CD14-positive monocyte (primary cell): ENCODE measurements at regions not wholly inside any gene's neighbourhood (a gene's known extent, or its start where the extent isn't known, plus 50 kb on each side); places are given as distances from the start of the nearest gene placed in this dataset.
A peak's percentile ranks its signal among the peaks of the same experiment; 100 is the strongest.

Source experiments
- DNase-seq, 3 donors: peaks; one replicate each; pipeline ENCODE4 v3.0.0-alpha.2; 2011 to 2022
- H2AFZ ChIP-seq: 2 replicates; pipeline ENCODE4 v1.6.0; 2012; ENCODE audit warnings: mild to moderate bottlenecking, low read depth, low read length, inconsistent platforms; ENCODE audit not compliant: insufficient read depth, poor library complexity, severe bottlenecking
- H3K27ac ChIP-seq, 2 donors: 1 replicate in 1 of 2; 2 replicates in 1 of 2; pipeline ENCODE4 v1.5.1; 2012 to 2013; ENCODE audit warnings: low read length in 2 of 2, control low read depth in 1 of 2, inconsistent platforms in 1 of 2, low read depth in 1 of 2, mild to moderate bottlenecking in 1 of 2
- H3K27me3 ChIP-seq, 2 donors: one replicate each; pipeline versions ENCODE4 v1.6.0 to v1.6.1; 2011 to 2013; ENCODE audit warnings: low read length in 2 of 2; ENCODE audit not compliant: control insufficient read depth in 2 of 2, insufficient read depth in 2 of 2
- H3K36me3 ChIP-seq, 2 donors: replicated peaks in 1 of 2; 1 replicate in 1 of 2; 2 replicates in 1 of 2; pipeline versions ENCODE4 v1.5.1 to v1.6.1; 2012 to 2013; ENCODE audit warnings: low read length in 2 of 2, control low read depth in 1 of 2, inconsistent platforms in 1 of 2, mild to moderate bottlenecking in 1 of 2; ENCODE audit not compliant: insufficient read depth in 2 of 2, control insufficient read depth in 1 of 2
- H3K4me1 ChIP-seq, 2 donors: 1 replicate in 1 of 2; 2 replicates in 1 of 2; pipeline versions ENCODE4 v1.5.1 to v1.6.1; 2012 to 2013; ENCODE audit warnings: low read length in 2 of 2, control low read depth in 1 of 2, inconsistent platforms in 1 of 2, mild to moderate bottlenecking in 1 of 2, moderate library complexity in 1 of 2; ENCODE audit not compliant: insufficient read depth in 2 of 2, control insufficient read depth in 1 of 2
- H3K4me2 ChIP-seq: replicated peaks from 2 replicates; pipeline ENCODE3; 2012; ENCODE audit warnings: low read length, moderate library complexity, mild to moderate bottlenecking; ENCODE audit not compliant: poor library complexity, severe bottlenecking; ENCODE audit errors: extremely low read depth
- H3K4me3 ChIP-seq, 3 experiments: fragments of 200-600 bp in 1 of 3; sonication (generic) in 1 of 3; replicated peaks in 1 of 3; 1 replicate in 2 of 3; 2 replicates in 1 of 3; pipeline ENCODE4 v1.5.1; 2011 to 2013; ENCODE audit warnings: low read length in 3 of 3, mild to moderate bottlenecking in 3 of 3, control low read depth in 2 of 3, low read depth in 2 of 3, inconsistent platforms in 1 of 3, moderate library complexity in 1 of 3
- H3K79me2 ChIP-seq: 2 replicates; pipeline ENCODE4 v1.6.0; 2012; ENCODE audit warnings: mild to moderate bottlenecking, control low read depth, inconsistent platforms, low read length, moderate library complexity; ENCODE audit not compliant: insufficient read depth
- H3K9ac ChIP-seq: 2 replicates; pipeline ENCODE4 v1.6.0; 2017; ENCODE audit warnings: low read length, mild to moderate bottlenecking; ENCODE audit not compliant: insufficient read depth, poor library complexity, severe bottlenecking
- H3K9me3 ChIP-seq, 2 donors: replicated peaks in 1 of 2; 1 replicate in 1 of 2; 2 replicates in 1 of 2; pipeline versions ENCODE4 v1.5.1 to v1.6.1; 2012 to 2013; ENCODE audit warnings: low read length in 2 of 2, control low read depth in 1 of 2; ENCODE audit not compliant: control insufficient read depth in 1 of 2, insufficient read depth in 1 of 2
- H4K20me1 ChIP-seq: 2 replicates; pipeline ENCODE4 v1.6.0; 2012; ENCODE audit warnings: mild to moderate bottlenecking, low read length, control low read depth, moderate library complexity; ENCODE audit not compliant: insufficient read depth
- H3K27ac Mint-ChIP-seq, 7 donors: one replicate each; pipeline ENCODE4 v1.8.0; 2020; ENCODE audit warnings: mild to moderate bottlenecking in 7 of 7, mixed read lengths in 7 of 7, moderate library complexity in 6 of 7, inconsistent platforms in 2 of 7
- H3K27me3 Mint-ChIP-seq, 3 donors: one replicate each; pipeline ENCODE4 v1.8.0; 2021 to 2022; ENCODE audit warnings: low read depth in 3 of 3, mild to moderate bottlenecking in 3 of 3, mixed read lengths in 3 of 3, moderate library complexity in 3 of 3, inconsistent platforms in 1 of 3
- H3K36me3 Mint-ChIP-seq, 2 donors: one replicate each; pipeline ENCODE4 v1.8.0; 2020; ENCODE audit warnings: mixed read lengths in 2 of 2, inconsistent platforms in 1 of 2, mild to moderate bottlenecking in 1 of 2
- H3K4me1 Mint-ChIP-seq: one replicate; pipeline ENCODE4 v1.8.0; 2020; ENCODE audit warnings: mild to moderate bottlenecking, mixed read lengths
- H3K4me3 Mint-ChIP-seq, 2 donors: one replicate each; pipeline ENCODE4 v1.8.0; 2020; ENCODE audit warnings: mild to moderate bottlenecking in 2 of 2, mixed read lengths in 2 of 2, moderate library complexity in 1 of 2
- H3K9me3 Mint-ChIP-seq, 7 donors: one replicate each; pipeline ENCODE4 v1.8.0; 2020 to 2022; ENCODE audit warnings: mixed read lengths in 7 of 7, mild to moderate bottlenecking in 6 of 7, moderate library complexity in 6 of 7, inconsistent platforms in 2 of 7
- WGBS: methylation state at CpG from one replicate; pipeline ENCODE4 v1.1.5; 2013; ENCODE audit warnings: missing lambda C conversion rate; ENCODE audit not compliant: insufficient coverage; 5-methylcytosine and 5-hydroxymethylcytosine counted together
- intact Hi-C, 2 donors: fragments of 100-400 bp; cut with micrococcal nuclease; formaldehyde crosslinking; loops; one replicate each; pipeline versions ENCODE4 v1.15.0 to v1.15.1; 2023
- TF ChIP-seq, protein P1 (sequence below): fragments of 200-600 bp; IDR thresholded peaks from one replicate; pipeline ENCODE4 v1.8.0; 2022; ENCODE audit warnings: antibody characterized with exemption, mild to moderate bottlenecking

DNA sequence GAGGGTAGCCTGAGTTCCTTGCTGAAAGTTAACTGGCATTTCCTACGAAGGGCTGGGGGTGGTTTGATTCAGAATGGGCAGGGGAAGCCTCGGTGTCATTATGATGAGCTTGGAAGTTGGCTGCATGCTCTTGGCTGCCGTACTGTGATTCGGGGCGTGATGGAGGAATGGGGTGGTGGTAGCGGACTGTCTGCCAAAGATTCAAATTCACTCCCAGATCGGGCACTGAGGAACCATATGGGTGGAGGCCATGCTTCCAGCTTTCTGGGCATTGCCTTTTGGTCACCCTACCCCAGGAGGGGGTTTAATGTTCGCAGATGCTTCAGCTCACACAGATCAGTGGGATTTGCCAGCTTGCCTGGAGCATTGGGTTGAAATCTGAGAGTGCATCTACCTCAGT, 492.8 kb upstream of the EEF2KMT start:
- Mint-ChIP-seq H3K27ac (no peak overlapping the region), H3K27me3 (peaks cover 0 to 3% (median 0%) of the 10 kb centered on the region in 3 donors), H3K9me3 (peaks cover 0 to 4% (median 2%) of the 10 kb centered on the region in 7 donors), H3K4me1 (no peaks in the 10 kb centered on the region), H3K4me3 (no peak overlapping the region), H3K36me3 (no peaks in the 10 kb centered on the region)
- Histone ChIP-seq H3K79me2 (no peaks in the 10 kb centered on the region), H3K27me3 (no peaks in the 10 kb centered on the region), H2AFZ (no peak overlapping the region), H3K9ac (no peak overlapping the region), H3K4me3 (no peak overlapping the region), H4K20me1 (no peaks in the 10 kb centered on the region), H3K9me3 (peaks cover 0 to 4% of the 10 kb centered on the region in 2 donors), H3K4me2 (no peak overlapping the region), H3K4me1 (no peaks in the 10 kb centered on the region), H3K27ac (no peak overlapping the region), H3K36me3 (no peaks in the 10 kb centered on the region)
- no peak for DNase-seq
- WGBS, result 81% methylated on average over 6 of the region's 8 CpGs
- intact Hi-C loops, result no loop called here
- TF ChIP-seq, protein P1, sequence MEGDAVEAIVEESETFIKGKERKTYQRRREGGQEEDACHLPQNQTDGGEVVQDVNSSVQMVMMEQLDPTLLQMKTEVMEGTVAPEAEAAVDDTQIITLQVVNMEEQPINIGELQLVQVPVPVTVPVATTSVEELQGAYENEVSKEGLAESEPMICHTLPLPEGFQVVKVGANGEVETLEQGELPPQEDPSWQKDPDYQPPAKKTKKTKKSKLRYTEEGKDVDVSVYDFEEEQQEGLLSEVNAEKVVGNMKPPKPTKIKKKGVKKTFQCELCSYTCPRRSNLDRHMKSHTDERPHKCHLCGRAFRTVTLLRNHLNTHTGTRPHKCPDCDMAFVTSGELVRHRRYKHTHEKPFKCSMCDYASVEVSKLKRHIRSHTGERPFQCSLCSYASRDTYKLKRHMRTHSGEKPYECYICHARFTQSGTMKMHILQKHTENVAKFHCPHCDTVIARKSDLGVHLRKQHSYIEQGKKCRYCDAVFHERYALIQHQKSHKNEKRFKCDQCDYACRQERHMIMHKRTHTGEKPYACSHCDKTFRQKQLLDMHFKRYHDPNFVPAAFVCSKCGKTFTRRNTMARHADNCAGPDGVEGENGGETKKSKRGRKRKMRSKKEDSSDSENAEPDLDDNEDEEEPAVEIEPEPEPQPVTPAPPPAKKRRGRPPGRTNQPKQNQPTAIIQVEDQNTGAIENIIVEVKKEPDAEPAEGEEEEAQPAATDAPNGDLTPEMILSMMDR, result no peak

DNA sequence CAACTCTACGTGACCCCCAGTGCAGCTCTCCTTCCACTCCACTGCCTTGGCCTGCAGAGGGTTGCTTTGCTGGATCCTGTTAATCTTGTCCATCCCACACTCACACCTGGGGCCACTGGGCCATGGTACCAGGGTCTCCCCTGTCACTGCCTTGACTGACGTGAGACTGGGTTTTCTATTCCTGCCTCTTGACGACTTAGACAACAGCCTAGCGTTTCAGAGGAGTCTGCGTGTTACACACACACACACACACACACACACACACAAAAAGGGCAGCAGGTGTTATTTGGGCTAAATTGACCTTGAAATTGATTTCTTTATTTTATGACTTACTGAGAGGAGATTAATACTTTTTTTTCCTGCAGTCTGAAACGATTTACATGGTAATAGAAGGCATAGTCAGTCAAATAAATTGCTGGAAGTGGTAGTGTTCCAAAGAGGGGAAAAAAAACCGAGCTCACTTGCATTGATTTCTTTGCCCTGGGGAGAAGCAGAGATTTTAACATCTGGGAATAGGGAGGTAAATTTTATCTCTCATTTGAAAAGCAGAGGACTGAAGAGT, 492.3 kb upstream of the EEF2KMT start:
- TF ChIP-seq, protein P1, result no peak
- H3K9me3 ChIP-seq, result peaks cover 0 to 4% of the 10 kb centered on the region in 2 donors
- no peak overlapping the region for H3K9ac ChIP-seq
- H3K9me3 Mint-ChIP-seq, result peaks cover 0 to 4% (median 2%) of the 10 kb centered on the region in 7 donors
- H3K27me3 ChIP-seq, result no peaks in the 10 kb centered on the region
- no peaks in the 10 kb centered on the region for H3K4me1 ChIP-seq
- WGBS, result 76% methylated on average over 4 of the region's 7 CpGs
- peak overlapping the region in 1 of 7 donors; percentile 12 for H3K27ac Mint-ChIP-seq
- peaks cover 0 to 4% (median 0%) of the 10 kb centered on the region in 3 donors for H3K27me3 Mint-ChIP-seq
- no peak overlapping the region for H3K4me3 Mint-ChIP-seq
- no peak overlapping the region for H3K27ac ChIP-seq
- H3K36me3 ChIP-seq, result no peaks in the 10 kb centered on the region
- intact Hi-C loops, result no loop called here
- H4K20me1 ChIP-seq, result no peaks in the 10 kb centered on the region
- H3K4me1 Mint-ChIP-seq, result no peaks in the 10 kb centered on the region
- no peaks in the 10 kb centered on the region for H3K79me2 ChIP-seq
- H2AFZ ChIP-seq, result no peak overlapping the region
- no peak overlapping the region for H3K4me2 ChIP-seq
- DNase-seq, result no peak
- no peaks in the 10 kb centered on the region for H3K36me3 Mint-ChIP-seq
- no peak overlapping the region for H3K4me3 ChIP-seq
